ENCODE measurements at regions not wholly inside any gene's neighbourhood (a gene's known extent, or its start where the extent isn't known, plus 50 kb on each side); places are given as distances from the start of the nearest gene placed in this dataset.

DNA sequence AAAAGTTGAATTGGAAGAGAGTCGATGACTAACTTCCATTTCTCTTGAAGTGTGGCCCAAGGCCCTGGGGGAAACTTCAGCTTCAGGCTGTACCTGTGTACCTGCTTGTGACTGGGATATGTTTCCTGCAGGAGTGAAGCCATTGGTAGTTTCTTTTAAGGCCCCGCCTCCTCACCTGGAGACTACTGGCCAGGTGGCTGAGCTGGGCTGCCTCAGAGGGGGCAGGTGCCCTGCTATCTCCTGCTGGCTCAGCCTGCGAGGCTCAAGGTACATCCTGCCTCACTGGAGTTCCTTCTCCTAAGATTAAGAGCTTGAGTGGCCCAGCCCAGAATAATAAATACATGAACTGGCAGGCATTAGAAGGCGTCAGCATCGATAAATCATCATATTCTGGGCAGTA is 121.6 kb upstream of the ROPN1 start:
- H3K4me1 Mint-ChIP-seq (ENCODE audit: unreplicated experiment) = peaks cover 22% of the 10 kb centered on the region
- H3K9me3 Mint-ChIP-seq = peaks cover 10% of the 10 kb centered on the region
- H3K27ac Mint-ChIP-seq = no peak overlapping the region
- no peak overlapping the region for H3K4me3 Mint-ChIP-seq
- no peak for TF ChIP-seq CTCF (conservative IDR thresholded peaks at IDR 0.05)
- peaks cover 3% of the 10 kb centered on the region for H3K27me3 Mint-ChIP-seq
- peaks cover 4% of the 10 kb centered on the region for H3K36me3 Mint-ChIP-seq
- no peak for DNase-seq (ENCODE audit: extremely low spot score, unreplicated experiment)

- H3K4me3 Mint-ChIP-seq = no peak overlapping the region
- TF ChIP-seq CTCF (conservative IDR thresholded peaks at IDR 0.05) = no peak
- no peak for DNase-seq (ENCODE audit: extremely low spot score, unreplicated experiment)
- peaks cover 9% of the 10 kb centered on the region for H3K27me3 Mint-ChIP-seq
- peaks cover 4% of the 10 kb centered on the region for H3K36me3 Mint-ChIP-seq
- peaks cover 27% of the 10 kb centered on the region for H3K4me1 Mint-ChIP-seq (ENCODE audit: unreplicated experiment)
- no peak overlapping the region for H3K27ac Mint-ChIP-seq
- H3K9me3 Mint-ChIP-seq = peaks cover 10% of the 10 kb centered on the region
Measured at GRCh38 chr3:124115279-124115678, 123.4 kb upstream of the ROPN1 start.

DNA sequence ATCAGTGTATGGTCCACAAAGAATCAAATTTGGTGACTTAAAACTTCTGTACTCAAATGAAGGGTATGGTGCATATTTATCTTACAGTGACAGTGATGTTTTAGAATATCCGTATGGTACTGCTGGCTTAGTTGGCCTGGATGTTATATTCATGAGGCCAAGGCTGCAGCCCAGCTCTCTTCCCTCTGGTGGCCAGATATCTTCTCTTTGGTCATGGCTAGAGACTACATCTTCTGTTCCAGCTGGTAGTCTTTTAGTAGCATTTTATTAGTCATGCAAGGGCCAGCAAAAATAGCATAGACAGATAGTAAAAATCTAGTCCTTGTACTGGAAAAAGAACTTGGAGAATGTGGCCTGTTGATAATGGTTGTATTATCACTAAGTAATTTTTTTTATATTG is 124.0 kb upstream of the ROPN1 start:
- Mint-ChIP-seq H3K36me3 (peaks cover 4% of the 10 kb centered on the region), H3K4me3 (no peak overlapping the region), H3K27ac (no peak overlapping the region), H3K9me3 (peaks cover 10% of the 10 kb centered on the region), H3K27me3 (peaks cover 9% of the 10 kb centered on the region), H3K4me1 (ENCODE audit: unreplicated experiment) (peaks cover 27% of the 10 kb centered on the region)
- no peak for DNase-seq (ENCODE audit: extremely low spot score, unreplicated experiment)
- TF ChIP-seq CTCF (conservative IDR thresholded peaks at IDR 0.05) = no peak

GRCh38 chr3:124116906-124117305 is 125.0 kb upstream of the ROPN1 start:
- no peak for TF ChIP-seq CTCF (conservative IDR thresholded peaks at IDR 0.05)
- peaks cover 4% of the 10 kb centered on the region for H3K36me3 Mint-ChIP-seq
- H3K4me1 Mint-ChIP-seq (ENCODE audit: unreplicated experiment) = peaks cover 36% of the 10 kb centered on the region
- H3K4me3 Mint-ChIP-seq = no peak overlapping the region
- peaks cover 9% of the 10 kb centered on the region for H3K27me3 Mint-ChIP-seq
- no peak for DNase-seq (ENCODE audit: extremely low spot score, unreplicated experiment)
- H3K27ac Mint-ChIP-seq = no peak overlapping the region
- H3K9me3 Mint-ChIP-seq = peaks cover 10% of the 10 kb centered on the region

- no peak overlapping the region for H3K27ac Mint-ChIP-seq
- no peak for DNase-seq (ENCODE audit: extremely low spot score, unreplicated experiment)
Measured at GRCh38 chr3:124117486-124117885, 125.6 kb upstream of the ROPN1 start.

More at GRCh38 chr3:124117486-124117885, 125.6 kb upstream of the ROPN1 start:
- H3K4me3 Mint-ChIP-seq = no peak overlapping the region
- TF ChIP-seq CTCF (conservative IDR thresholded peaks at IDR 0.05) = no peak
- H3K27me3 Mint-ChIP-seq = peaks cover 9% of the 10 kb centered on the region
- peaks cover 10% of the 10 kb centered on the region for H3K9me3 Mint-ChIP-seq
- peaks cover 38% of the 10 kb centered on the region for H3K4me1 Mint-ChIP-seq (ENCODE audit: unreplicated experiment)
- H3K36me3 Mint-ChIP-seq = peaks cover 4% of the 10 kb centered on the region
